ENCODE measurements at regions not wholly inside any gene's neighbourhood (a gene's known extent, or its start where the extent isn't known, plus 50 kb on each side); places are given as distances from the start of the nearest gene placed in this dataset.

GRCh38 chr5:148880197-148880596 lies 53.8 kb downstream of the ADRB2 start:
- Histone ChIP-seq H3K4me3 (no peak overlapping the region), H3K27ac (no peak overlapping the region), H3K4me1 (peaks cover 0 to 9% (median 6%) of the 10 kb centered on the region in 12 donors), H3K9me3 (no peaks in the 10 kb centered on the region), H3K27me3 (no peaks in the 10 kb centered on the region), H3K36me3 (no peaks in the 10 kb centered on the region)
- TF ChIP-seq POLR2A (IDR thresholded peaks at IDR 0.05) (no peak), CTCF (IDR thresholded peaks at IDR 0.05) (no peak)
- ATAC-seq: no peak
- intact Hi-C loops (cut with DNase I): no loop called here
- no peak for DNase-seq
- 42 to 54% (median 47%) methylated on average over 1 of the region's 1 CpG for WGBS, 4 donors

- no peaks in the 10 kb centered on the region for H3K27me3 ChIP-seq
- 86 to 92% (median 87%) methylated on average over 2 of the region's 2 CpGs for WGBS, 4 donors
- no peak overlapping the region for H3K27ac ChIP-seq
- DNase-seq (no peak), ATAC-seq (no peak)
- H3K4me1 ChIP-seq: peaks cover 0 to 4% (median 2%) of the 10 kb centered on the region in 12 donors
- H3K4me3 ChIP-seq: no peak overlapping the region
- TF ChIP-seq POLR2A (IDR thresholded peaks at IDR 0.05) (no peak), CTCF (IDR thresholded peaks at IDR 0.05) (no peak)
- intact Hi-C loops (cut with DNase I): no loop called here
- no peaks in the 10 kb centered on the region for H3K9me3 ChIP-seq
- no peaks in the 10 kb centered on the region for H3K36me3 ChIP-seq
Observed at GRCh38 chr5:148880696-148881095, 54.3 kb downstream of the ADRB2 start.

GRCh38 chr5:148882332-148882731 lies 55.9 kb downstream of the ADRB2 start:
- Histone ChIP-seq H3K27ac (no peak overlapping the region), H3K36me3 (no peaks in the 10 kb centered on the region), H3K27me3 (no peaks in the 10 kb centered on the region), H3K4me1 (no peaks in the 10 kb centered on the region), H3K9me3 (no peaks in the 10 kb centered on the region), H3K4me3 (no peak overlapping the region)
- no peak for TF ChIP-seq POLR2A (IDR thresholded peaks at IDR 0.05)
- no peak for TF ChIP-seq CTCF (IDR thresholded peaks at IDR 0.05)
- ATAC-seq (peak in 1 of 4 donors; percentile 79), DNase-seq (no peak)
- intact Hi-C loops (cut with DNase I): no loop called here
- 52 to 64% (median 54%) methylated on average over 2 of the region's 2 CpGs for WGBS, 4 donors

- Histone ChIP-seq H3K9me3 (no peaks in the 10 kb centered on the region), H3K4me1 (no peaks in the 10 kb centered on the region), H3K27ac (no peak overlapping the region), H3K36me3 (no peaks in the 10 kb centered on the region), H3K27me3 (no peaks in the 10 kb centered on the region), H3K4me3 (no peak overlapping the region)
- DNase-seq: no peak
- TF ChIP-seq CTCF (IDR thresholded peaks at IDR 0.05): no peak
- TF ChIP-seq POLR2A (IDR thresholded peaks at IDR 0.05): no peak
- intact Hi-C loops (cut with DNase I): no loop called here
- 72 to 80% (median 75%) methylated on average over 3 of the region's 3 CpGs for WGBS, 4 donors
- no peak for ATAC-seq
Observed at GRCh38 chr5:148884339-148885020, 58.1 kb downstream of the ADRB2 start.

All from heart left ventricle (tissue), 16 donors.